ENCODE measurements at regions not wholly inside any gene's neighbourhood (a gene's known extent, or its start where the extent isn't known, plus 50 kb on each side); places are given as distances from the start of the nearest gene placed in this dataset.

DNA sequence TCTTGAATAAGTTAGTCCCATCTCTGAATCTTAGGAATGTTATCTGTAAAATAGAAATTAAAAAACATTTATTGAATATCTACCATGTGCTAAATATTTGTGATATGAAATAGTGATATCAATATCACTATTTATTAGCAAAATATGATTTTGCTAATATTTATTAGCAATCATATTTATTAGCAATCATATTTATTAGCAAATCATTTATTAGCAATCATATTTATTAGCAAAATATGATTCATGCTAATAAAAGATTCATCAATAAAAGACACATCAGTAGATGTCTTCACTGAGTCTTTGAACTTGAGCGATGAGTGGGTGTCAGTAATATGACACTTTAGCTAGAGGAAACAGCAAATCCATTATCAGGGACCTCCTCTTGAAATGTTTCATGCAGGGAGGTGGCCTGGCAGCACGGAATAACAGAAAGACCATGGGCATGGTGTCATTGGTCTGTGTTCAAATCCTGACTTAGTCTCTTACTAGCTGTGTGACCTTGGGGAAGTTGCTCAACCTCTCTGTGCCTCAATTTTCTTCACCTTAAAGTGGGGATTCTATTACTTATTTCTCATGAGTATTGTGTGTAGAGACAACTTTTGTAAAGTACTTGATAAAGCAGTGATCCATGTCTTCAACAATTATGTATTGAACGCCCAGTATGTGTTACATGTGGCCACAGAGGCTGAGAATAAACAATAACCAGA, 456.2 kb upstream of the MEX3C start:
- TF ChIP-seq CTCF (conservative IDR thresholded peaks at IDR 0.05 in 1 of 2, IDR thresholded peaks at IDR 0.05 in 1 of 2; ENCODE audit: low read depth in 1 of 2, low read length in 2 of 2) (no peak), EZH2 (IDR thresholded peaks at IDR 0.05; ENCODE audit: low read length, missing control alignments) (no peak)
- Histone ChIP-seq H3K79me2 (ENCODE audit: control insufficient read depth, insufficient read depth, low read length) (no peaks in the 10 kb centered on the region), H3K4me1 (ENCODE audit: control insufficient read depth, extremely low read depth, insufficient read depth, low read length) (no peaks in the 10 kb centered on the region)

DNA sequence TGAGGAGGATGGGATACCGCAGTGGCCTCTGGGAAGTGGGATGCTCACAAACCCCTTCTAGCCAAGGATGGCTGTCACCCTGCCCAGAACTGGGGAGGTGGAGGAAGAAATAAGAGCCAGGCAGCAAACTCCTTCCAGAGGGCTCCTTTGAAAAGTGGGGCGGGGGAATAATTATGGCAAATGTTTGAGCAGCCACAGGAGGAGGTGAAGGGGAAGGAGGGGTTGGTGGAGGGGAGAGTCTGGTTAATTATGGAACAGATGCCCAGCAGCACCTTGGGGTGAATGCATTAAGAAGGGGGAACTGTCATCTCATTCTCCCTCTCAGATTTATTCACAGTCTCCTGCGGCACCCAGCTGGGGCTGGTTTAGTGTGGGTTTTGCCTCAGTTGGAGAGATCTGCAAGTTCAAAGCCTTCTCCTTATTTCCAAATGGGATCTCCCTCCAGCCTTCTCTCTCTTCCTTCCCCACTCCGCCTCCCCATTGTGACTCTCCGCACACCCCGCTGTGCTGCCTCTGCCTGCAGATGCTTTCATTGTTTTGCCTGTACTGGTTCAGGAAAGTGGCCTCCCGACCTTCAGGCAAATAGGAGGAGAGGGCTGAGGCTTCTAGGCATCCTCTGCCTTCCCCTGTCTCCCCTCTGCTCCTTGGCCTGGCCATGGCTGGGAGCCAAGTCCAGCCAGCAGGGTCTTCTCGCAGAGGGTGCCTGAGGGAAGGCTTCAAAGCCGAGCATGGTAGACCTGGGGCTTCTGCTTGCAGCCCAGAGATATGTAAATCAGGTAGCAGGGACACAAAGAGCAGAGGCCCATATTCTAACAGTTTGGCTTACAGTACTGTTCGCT, 457.2 kb upstream of the MEX3C start:
- TF ChIP-seq CTCF (conservative IDR thresholded peaks at IDR 0.05 in 1 of 2, IDR thresholded peaks at IDR 0.05 in 1 of 2; ENCODE audit: low read depth in 1 of 2, low read length in 2 of 2) (no peak), EZH2 (IDR thresholded peaks at IDR 0.05; ENCODE audit: low read length, missing control alignments) (no peak)
- Histone ChIP-seq H3K9ac (ENCODE audit: insufficient read depth, low read length) (no peak overlapping the region), H3K4me2 (ENCODE audit: extremely low read depth, insufficient read depth, low read length) (no peak overlapping the region), H3K36me3 (ENCODE audit: control insufficient read depth, insufficient read depth, low read length) (no peaks in the 10 kb centered on the region), H3K27me3 (ENCODE audit: control insufficient read depth, insufficient read depth, low read length) (no peaks in the 10 kb centered on the region), H3K79me2 (ENCODE audit: control insufficient read depth, insufficient read depth, low read length) (no peaks in the 10 kb centered on the region), H3K27ac (ENCODE audit: insufficient read depth, low read length) (no peak overlapping the region), H3K4me3 (replicated peaks in 1 of 4; ENCODE audit: control extremely low read depth in 1 of 4, insufficient read depth in 1 of 4, low read depth in 3 of 4, low read length in 4 of 4) (no peak overlapping the region), H4K20me1 (ENCODE audit: control insufficient read depth, extremely low read depth, insufficient read depth, low read length) (no peaks in the 10 kb centered on the region), H2AFZ (ENCODE audit: low read length) (no peak overlapping the region), H3K4me1 (ENCODE audit: control insufficient read depth, extremely low read depth, insufficient read depth, low read length) (no peaks in the 10 kb centered on the region), H3K9me3 (ENCODE audit: control insufficient read depth, insufficient read depth, low read depth, low read length) (no peaks in the 10 kb centered on the region)
- DNase-seq (ENCODE audit: low read depth in 2 of 2): no peak

More for the DNA sequence above, 456.2 kb upstream of the MEX3C start:
- H3K36me3 ChIP-seq (ENCODE audit: control insufficient read depth, insufficient read depth, low read length): no peaks in the 10 kb centered on the region
- no peak overlapping the region for H3K9ac ChIP-seq (ENCODE audit: insufficient read depth, low read length)
- no peaks in the 10 kb centered on the region for H3K27me3 ChIP-seq (ENCODE audit: control insufficient read depth, insufficient read depth, low read length)
- H3K27ac ChIP-seq (ENCODE audit: insufficient read depth, low read length): no peak overlapping the region
- DNase-seq (ENCODE audit: low read depth in 2 of 2): no peak
- H3K4me2 ChIP-seq (ENCODE audit: extremely low read depth, insufficient read depth, low read length): no peak overlapping the region
- no peak overlapping the region for H2AFZ ChIP-seq (ENCODE audit: low read length)
- no peaks in the 10 kb centered on the region for H3K9me3 ChIP-seq (ENCODE audit: control insufficient read depth, insufficient read depth, low read depth, low read length)
- no peak overlapping the region for H3K4me3 ChIP-seq (replicated peaks in 1 of 4; ENCODE audit: control extremely low read depth in 1 of 4, insufficient read depth in 1 of 4, low read depth in 3 of 4, low read length in 4 of 4)
- no peaks in the 10 kb centered on the region for H4K20me1 ChIP-seq (ENCODE audit: control insufficient read depth, extremely low read depth, insufficient read depth, low read length)

DNA sequence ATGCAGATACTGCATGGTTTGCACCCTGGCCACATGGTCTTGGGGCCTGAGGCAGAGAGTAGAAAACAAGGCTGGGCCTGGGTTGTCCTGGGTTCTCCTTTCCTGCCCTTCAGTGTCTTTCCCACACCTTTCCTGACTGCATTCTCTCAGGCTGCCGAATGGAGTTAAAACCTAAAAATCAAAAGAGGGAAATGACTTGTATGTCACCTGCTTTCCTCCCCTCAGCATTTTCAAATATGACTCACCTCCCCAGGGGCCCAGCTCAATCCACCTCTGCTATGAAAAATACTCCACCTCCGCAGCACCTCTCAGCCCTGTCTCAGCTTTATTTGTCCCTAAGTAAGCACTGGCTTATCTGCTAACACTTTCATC, 457.8 kb upstream of the MEX3C start:
- H3K9me3 ChIP-seq (ENCODE audit: control insufficient read depth, insufficient read depth, low read depth, low read length): no peaks in the 10 kb centered on the region
- H3K4me2 ChIP-seq (ENCODE audit: extremely low read depth, insufficient read depth, low read length): no peak overlapping the region
- no peaks in the 10 kb centered on the region for H3K4me1 ChIP-seq (ENCODE audit: control insufficient read depth, extremely low read depth, insufficient read depth, low read length)
- TF ChIP-seq EZH2 (IDR thresholded peaks at IDR 0.05; ENCODE audit: low read length, missing control alignments): no peak
- TF ChIP-seq CTCF (conservative IDR thresholded peaks at IDR 0.05 in 1 of 2, IDR thresholded peaks at IDR 0.05 in 1 of 2; ENCODE audit: low read depth in 1 of 2, low read length in 2 of 2): no peak
- no peaks in the 10 kb centered on the region for H4K20me1 ChIP-seq (ENCODE audit: control insufficient read depth, extremely low read depth, insufficient read depth, low read length)
- H3K36me3 ChIP-seq (ENCODE audit: control insufficient read depth, insufficient read depth, low read length): no peaks in the 10 kb centered on the region
- H3K9ac ChIP-seq (ENCODE audit: insufficient read depth, low read length): no peak overlapping the region
- no peaks in the 10 kb centered on the region for H3K27me3 ChIP-seq (ENCODE audit: control insufficient read depth, insufficient read depth, low read length)
- no peak overlapping the region for H3K27ac ChIP-seq (ENCODE audit: insufficient read depth, low read length)
- no peak overlapping the region for H3K4me3 ChIP-seq (replicated peaks in 1 of 4; ENCODE audit: control extremely low read depth in 1 of 4, insufficient read depth in 1 of 4, low read depth in 3 of 4, low read length in 4 of 4)
- no peak for DNase-seq (ENCODE audit: low read depth in 2 of 2)
- H3K79me2 ChIP-seq (ENCODE audit: control insufficient read depth, insufficient read depth, low read length): no peaks in the 10 kb centered on the region
- H2AFZ ChIP-seq (ENCODE audit: low read length): no peak overlapping the region

All from fibroblast of lung (primary cell).